Neural cell (in vitro differentiated cells): ENCODE measurements at regions not wholly inside any gene's neighbourhood (a gene's known extent, or its start where the extent isn't known, plus 50 kb on each side); places are given as distances from the start of the nearest gene placed in this dataset.

Source experiments
- H2AFZ ChIP-seq: fragments of 200-600, 300-800 bp; sonication (generic), shearing (Covaris generic); 2 replicates; pipeline ENCODE4 v1.6.0; 2014; ENCODE audit warnings: low read depth, mild to moderate bottlenecking, antibody characterized with exemption, low read length, moderate library complexity
- H3F3A ChIP-seq: fragments of 200-600 bp; shearing (Covaris generic); 2 replicates; pipeline ENCODE4 v1.6.1; 2016; ENCODE audit warnings: mild to moderate bottlenecking, moderate library complexity, mixed read lengths, antibody characterized with exemption, low read length; ENCODE audit not compliant: insufficient read depth, poor library complexity, severe bottlenecking
- H3K27ac ChIP-seq: fragments of 200-600, 300-800 bp; sonication (generic), shearing (Covaris generic); 2 replicates; pipeline ENCODE4 v1.5.1; 2014; ENCODE audit warnings: mild to moderate bottlenecking, low read length, moderate library complexity
- H3K27me3 ChIP-seq: fragments of 300-800, 200-600 bp; sonication (generic), shearing (Covaris generic); 2 replicates; pipeline ENCODE4 v1.6.0; 2014; ENCODE audit warnings: mild to moderate bottlenecking, low read depth, low read length, moderate library complexity; ENCODE audit not compliant: insufficient read depth
- H3K36me3 ChIP-seq: fragments of 300-800, 200-600 bp; sonication (generic), shearing (Covaris generic); 2 replicates; pipeline ENCODE4 v1.5.1; 2014; ENCODE audit warnings: mild to moderate bottlenecking, antibody characterized with exemption, low read length, moderate library complexity; ENCODE audit not compliant: insufficient read depth
- H3K4me2 ChIP-seq: fragments of 300-800, 200-600 bp; sonication (generic), shearing (Covaris generic); 2 replicates; pipeline ENCODE4 v1.6.0; 2014; ENCODE audit warnings: mild to moderate bottlenecking, low read length
- H3K4me3 ChIP-seq: fragments of 300-800, 200-600 bp; sonication (generic), shearing (Covaris generic); 2 replicates; pipeline ENCODE4 v1.5.1; 2014; ENCODE audit warnings: mild to moderate bottlenecking, low read length, moderate library complexity
- H3K79me2 ChIP-seq: fragments of 200-600 bp; shearing (Covaris generic); replicated peaks from 2 replicates; pipeline ENCODE4 v1.6.0; 2014; ENCODE audit warnings: mild to moderate bottlenecking, low read length, moderate library complexity; ENCODE audit not compliant: insufficient read depth
- H3K9ac ChIP-seq: fragments of 300-800, 200-600 bp; sonication (generic), shearing (Covaris generic); 2 replicates; pipeline ENCODE4 v1.6.1; 2016; ENCODE audit warnings: mild to moderate bottlenecking, low read length, mixed read lengths
- H3K9me2 ChIP-seq: fragments of 200-600 bp; shearing (Covaris generic); 2 replicates; pipeline ENCODE4 v1.6.1; 2016; ENCODE audit warnings: mild to moderate bottlenecking, low read length, mixed read lengths; ENCODE audit not compliant: insufficient read depth
- H3K9me3 ChIP-seq: fragments of 200-600, 300-800 bp; sonication (generic), shearing (Covaris generic); 2 replicates; pipeline ENCODE4 v1.6.1; 2016; ENCODE audit warnings: mild to moderate bottlenecking, mixed run types, low read length, moderate library complexity, mixed read lengths
- H4K20me1 ChIP-seq: fragments of 200-600 bp; shearing (Covaris generic); 2 replicates; pipeline ENCODE4 v1.6.1; 2016; ENCODE audit warnings: mild to moderate bottlenecking, mixed run types; ENCODE audit not compliant: insufficient read depth
- CTCF ChIP-seq: fragments of 450-650 bp; IDR thresholded peaks from 2 replicates; pipeline ENCODE4 v1.5.1; 2014; ENCODE audit warnings: antibody characterized with exemption, mild to moderate bottlenecking, moderate library complexity; ENCODE audit not compliant: poor library complexity, severe bottlenecking
- EP300 ChIP-seq: fragments of 450-650 bp; conservative IDR thresholded peaks from 2 replicates; pipeline ENCODE4 v1.6.1; 2014; ENCODE audit warnings: antibody characterized with exemption, mild to moderate bottlenecking, moderate library complexity; ENCODE audit not compliant: poor library complexity, severe bottlenecking
- EZH2 ChIP-seq: fragments of 200-600, 300-800 bp; shearing (Covaris generic), sonication (generic); IDR thresholded peaks from 2 replicates; pipeline ENCODE4 v1.6.1; 2014; ENCODE audit warnings: antibody characterized with exemption, low read length, borderline replicate concordance, mild to moderate bottlenecking; ENCODE audit not compliant: insufficient read depth, poor library complexity, severe bottlenecking
- MXI1 ChIP-seq: fragments of 450-650 bp; conservative IDR thresholded peaks from 2 replicates; pipeline ENCODE4 v1.6.1; 2014; ENCODE audit warnings: antibody characterized with exemption, mild to moderate bottlenecking; ENCODE audit not compliant: poor library complexity, severe bottlenecking
- POLR2AphosphoS5 ChIP-seq: IDR thresholded peaks from 2 replicates; pipeline ENCODE4 v1.6.1; 2012
- RAD21 ChIP-seq: fragments of 450-650 bp; conservative IDR thresholded peaks from 2 replicates; pipeline ENCODE4 v1.6.1; 2014; ENCODE audit warnings: antibody characterized with exemption, mild to moderate bottlenecking, moderate library complexity
- REST ChIP-seq: IDR thresholded peaks from 2 replicates; pipeline ENCODE4 v1.6.1; 2012; ENCODE audit warnings: borderline replicate concordance
- SMC3 ChIP-seq: fragments of 450-650 bp; conservative IDR thresholded peaks from 2 replicates; pipeline ENCODE4 v1.6.1; 2014; ENCODE audit warnings: antibody characterized with exemption, mild to moderate bottlenecking, moderate library complexity; ENCODE audit not compliant: poor library complexity
- TAF1 ChIP-seq: IDR thresholded peaks from 2 replicates; pipeline ENCODE4 v1.6.1; 2012; ENCODE audit warnings: low read depth

GRCh38 chr10:62529396-62529795, 155.2 kb downstream of the ZNF365 start:
- H3K9ac ChIP-seq: no peak overlapping the region

GRCh38 chr10:62534031-62534430, 159.9 kb downstream of the ZNF365 start:
- no peaks in the 10 kb centered on the region for H3K9me2 ChIP-seq
- no peak overlapping the region for H3K4me3 ChIP-seq
- H3K9ac ChIP-seq: no peak overlapping the region
- H3K27me3 ChIP-seq: no peaks in the 10 kb centered on the region
- no peak overlapping the region for H2AFZ ChIP-seq
- H3K79me2 ChIP-seq: no peaks in the 10 kb centered on the region
- H3K4me2 ChIP-seq: no peak overlapping the region
- H3K36me3 ChIP-seq: no peaks in the 10 kb centered on the region
- TF ChIP-seq TAF1 (no peak), MXI1 (no peak), CTCF (no peak), EZH2 (no peak), REST (no peak), SMC3 (no peak)
- no peak overlapping the region for H3K27ac ChIP-seq
- H3F3A ChIP-seq: no peaks in the 10 kb centered on the region
- no peaks in the 10 kb centered on the region for H4K20me1 ChIP-seq
- H3K9me3 ChIP-seq: no peaks in the 10 kb centered on the region

More at GRCh38 chr10:62529396-62529795, 155.2 kb downstream of the ZNF365 start:
- H2AFZ ChIP-seq: no peak overlapping the region
- H3K4me2 ChIP-seq: no peak overlapping the region
- no peak overlapping the region for H3K4me3 ChIP-seq
- no peaks in the 10 kb centered on the region for H3K36me3 ChIP-seq
- no peaks in the 10 kb centered on the region for H3K79me2 ChIP-seq
- no peaks in the 10 kb centered on the region for H4K20me1 ChIP-seq
- H3K9me3 ChIP-seq: no peaks in the 10 kb centered on the region
- H3K9me2 ChIP-seq: no peaks in the 10 kb centered on the region
- no peaks in the 10 kb centered on the region for H3F3A ChIP-seq
- no peak for TF ChIP-seq SMC3
- no peak for TF ChIP-seq MXI1
- no peak for TF ChIP-seq EP300
- TF ChIP-seq EZH2: no peak
- TF ChIP-seq CTCF: no peak
- no peak for TF ChIP-seq POLR2AphosphoS5
- TF ChIP-seq TAF1: no peak
- no peak for TF ChIP-seq RAD21
- TF ChIP-seq REST: no peak
- no peak overlapping the region for H3K27ac ChIP-seq
- no peaks in the 10 kb centered on the region for H3K27me3 ChIP-seq
